ENCODE measurements at regions not wholly inside any gene's neighbourhood (a gene's known extent, or its start where the extent isn't known, plus 50 kb on each side); places are given as distances from the start of the nearest gene placed in this dataset.

- H3K36me3 Mint-ChIP-seq (ENCODE audit: low read depth, unreplicated experiment) = no peaks in the 10 kb centered on the region
- no peak for DNase-seq (ENCODE audit: low spot score)
- peaks cover 3% of the 10 kb centered on the region for H3K27me3 Mint-ChIP-seq (ENCODE audit: unreplicated experiment)
- H3K27ac Mint-ChIP-seq (ENCODE audit: unreplicated experiment) = no peak overlapping the region
- H3K4me1 Mint-ChIP-seq (ENCODE audit: unreplicated experiment) = no peaks in the 10 kb centered on the region
- no peak overlapping the region for H3K4me3 Mint-ChIP-seq (ENCODE audit: unreplicated experiment)
- TF ChIP-seq, protein P1, sequence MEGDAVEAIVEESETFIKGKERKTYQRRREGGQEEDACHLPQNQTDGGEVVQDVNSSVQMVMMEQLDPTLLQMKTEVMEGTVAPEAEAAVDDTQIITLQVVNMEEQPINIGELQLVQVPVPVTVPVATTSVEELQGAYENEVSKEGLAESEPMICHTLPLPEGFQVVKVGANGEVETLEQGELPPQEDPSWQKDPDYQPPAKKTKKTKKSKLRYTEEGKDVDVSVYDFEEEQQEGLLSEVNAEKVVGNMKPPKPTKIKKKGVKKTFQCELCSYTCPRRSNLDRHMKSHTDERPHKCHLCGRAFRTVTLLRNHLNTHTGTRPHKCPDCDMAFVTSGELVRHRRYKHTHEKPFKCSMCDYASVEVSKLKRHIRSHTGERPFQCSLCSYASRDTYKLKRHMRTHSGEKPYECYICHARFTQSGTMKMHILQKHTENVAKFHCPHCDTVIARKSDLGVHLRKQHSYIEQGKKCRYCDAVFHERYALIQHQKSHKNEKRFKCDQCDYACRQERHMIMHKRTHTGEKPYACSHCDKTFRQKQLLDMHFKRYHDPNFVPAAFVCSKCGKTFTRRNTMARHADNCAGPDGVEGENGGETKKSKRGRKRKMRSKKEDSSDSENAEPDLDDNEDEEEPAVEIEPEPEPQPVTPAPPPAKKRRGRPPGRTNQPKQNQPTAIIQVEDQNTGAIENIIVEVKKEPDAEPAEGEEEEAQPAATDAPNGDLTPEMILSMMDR (IDR thresholded peaks at IDR 0.05; ENCODE audit: unreplicated experiment) = no peak
- no peaks in the 10 kb centered on the region for H3K9me3 Mint-ChIP-seq (ENCODE audit: unreplicated experiment)
These were observed 116.4 kb upstream of the ANO1 start for GRCh38 chr11:69961738-69962137.

GRCh38 chr11:69962152-69962551 is 116.0 kb upstream of the ANO1 start:
- no peak for DNase-seq (ENCODE audit: low spot score)
- Mint-ChIP-seq H3K27me3 (ENCODE audit: unreplicated experiment) (peaks cover 3% of the 10 kb centered on the region), H3K36me3 (ENCODE audit: low read depth, unreplicated experiment) (no peaks in the 10 kb centered on the region), H3K4me3 (ENCODE audit: unreplicated experiment) (no peak overlapping the region), H3K27ac (ENCODE audit: unreplicated experiment) (no peak overlapping the region), H3K4me1 (ENCODE audit: unreplicated experiment) (no peaks in the 10 kb centered on the region), H3K9me3 (ENCODE audit: unreplicated experiment) (no peaks in the 10 kb centered on the region)
- TF ChIP-seq, protein P1 (IDR thresholded peaks at IDR 0.05; ENCODE audit: unreplicated experiment) = no peak

GRCh38 chr11:69963533-69964246 is 114.4 kb upstream of the ANO1 start:
- Mint-ChIP-seq H3K9me3 (ENCODE audit: unreplicated experiment) (no peaks in the 10 kb centered on the region), H3K27ac (ENCODE audit: unreplicated experiment) (no peak overlapping the region)

DNA sequence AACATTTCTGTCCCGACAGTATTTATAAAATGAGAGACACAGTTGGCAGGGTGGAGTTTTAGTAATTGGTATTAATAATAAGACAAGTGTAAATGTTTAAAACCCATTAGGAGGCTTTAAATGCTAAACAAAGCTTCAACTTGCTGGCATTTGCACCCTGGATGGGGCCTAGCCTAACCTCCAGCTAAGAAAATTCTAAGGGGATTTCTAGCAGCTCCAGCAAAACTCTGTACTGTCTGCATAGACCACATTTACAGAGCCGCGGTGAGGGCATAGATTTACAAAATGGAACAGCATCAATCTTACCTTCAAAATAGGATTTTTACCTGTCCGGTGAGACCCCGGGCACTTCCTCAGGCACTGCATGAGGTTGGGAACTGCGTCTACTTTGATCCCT is 113.9 kb upstream of the ANO1 start:
- no peak overlapping the region for H3K27ac Mint-ChIP-seq (ENCODE audit: unreplicated experiment)
- H3K4me3 Mint-ChIP-seq (ENCODE audit: unreplicated experiment) = no peak overlapping the region
- DNase-seq (ENCODE audit: low spot score) = no peak
- no peaks in the 10 kb centered on the region for H3K4me1 Mint-ChIP-seq (ENCODE audit: unreplicated experiment)
- no peaks in the 10 kb centered on the region for H3K36me3 Mint-ChIP-seq (ENCODE audit: low read depth, unreplicated experiment)
- TF ChIP-seq, protein P1 (IDR thresholded peaks at IDR 0.05; ENCODE audit: unreplicated experiment) = no peak
- H3K27me3 Mint-ChIP-seq (ENCODE audit: unreplicated experiment) = peaks cover 3% of the 10 kb centered on the region
- H3K9me3 Mint-ChIP-seq (ENCODE audit: unreplicated experiment) = no peaks in the 10 kb centered on the region

More at GRCh38 chr11:69963533-69964246, 114.4 kb upstream of the ANO1 start:
- Mint-ChIP-seq H3K4me3 (ENCODE audit: unreplicated experiment) (no peak overlapping the region), H3K27me3 (ENCODE audit: unreplicated experiment) (peaks cover 3% of the 10 kb centered on the region), H3K36me3 (ENCODE audit: low read depth, unreplicated experiment) (no peaks in the 10 kb centered on the region), H3K4me1 (ENCODE audit: unreplicated experiment) (no peaks in the 10 kb centered on the region)
- no peak for DNase-seq (ENCODE audit: low spot score)
- TF ChIP-seq, protein P1 (IDR thresholded peaks at IDR 0.05; ENCODE audit: unreplicated experiment) = no peak

DNA sequence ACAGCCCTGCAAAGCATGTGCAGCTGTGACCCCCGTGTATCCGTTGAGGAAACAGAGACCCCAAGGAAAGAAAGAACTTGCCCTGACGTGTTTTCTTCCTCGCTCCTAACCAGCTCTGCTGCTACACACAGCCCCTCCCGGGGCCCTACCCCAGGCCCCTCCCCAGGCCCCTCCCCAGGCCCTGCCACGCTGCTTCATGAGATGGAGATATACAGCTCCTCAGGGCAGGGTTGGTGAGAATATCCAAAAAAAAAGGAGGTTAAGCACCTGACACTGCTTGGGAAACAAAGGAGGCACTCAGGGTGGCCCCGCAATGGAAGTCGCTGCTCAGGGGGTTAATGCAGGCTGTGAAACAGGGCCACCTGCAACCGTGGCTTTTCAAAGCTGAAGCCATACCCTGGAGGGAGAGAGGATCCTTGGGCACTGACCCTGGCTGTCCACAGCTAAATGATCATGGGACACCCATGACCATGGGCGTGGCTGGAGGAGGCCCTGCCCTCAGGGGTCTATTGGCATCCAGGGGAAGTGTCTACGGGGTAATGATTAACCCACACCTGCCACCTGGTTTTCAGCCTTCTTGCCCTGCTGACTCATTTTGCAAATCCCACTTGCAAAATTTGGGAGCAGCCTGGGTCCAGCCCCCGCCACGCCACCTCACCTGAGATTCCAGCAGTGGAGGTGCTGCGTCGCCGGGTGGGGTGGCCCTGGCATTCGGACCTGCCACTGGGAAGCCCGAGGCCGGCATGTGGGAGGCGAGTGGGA is 112.1 kb upstream of the ANO1 start:
- Mint-ChIP-seq H3K4me3 (ENCODE audit: unreplicated experiment) (no peak overlapping the region), H3K36me3 (ENCODE audit: low read depth, unreplicated experiment) (no peaks in the 10 kb centered on the region), H3K9me3 (ENCODE audit: unreplicated experiment) (no peaks in the 10 kb centered on the region), H3K27me3 (ENCODE audit: unreplicated experiment) (peaks cover 2% of the 10 kb centered on the region), H3K4me1 (ENCODE audit: unreplicated experiment) (peaks cover 8% of the 10 kb centered on the region), H3K27ac (ENCODE audit: unreplicated experiment) (no peak overlapping the region)
- no peak for DNase-seq (ENCODE audit: low spot score)
- TF ChIP-seq, protein P1 (IDR thresholded peaks at IDR 0.05; ENCODE audit: unreplicated experiment) = no peak
